NCI-H1105 treated with DMSO at 0.1 percent for 48 hours (cell line): ENCODE measurements at regions not wholly inside any gene's neighbourhood (a gene's known extent, or its start where the extent isn't known, plus 50 kb on each side); places are given as distances from the start of the nearest gene placed in this dataset.

ENCODE experiments used
- DNase-seq: peaks from one replicate; lab custom pipeline; 2025; lab: John Stamatoyannopoulos, UW

DNA sequence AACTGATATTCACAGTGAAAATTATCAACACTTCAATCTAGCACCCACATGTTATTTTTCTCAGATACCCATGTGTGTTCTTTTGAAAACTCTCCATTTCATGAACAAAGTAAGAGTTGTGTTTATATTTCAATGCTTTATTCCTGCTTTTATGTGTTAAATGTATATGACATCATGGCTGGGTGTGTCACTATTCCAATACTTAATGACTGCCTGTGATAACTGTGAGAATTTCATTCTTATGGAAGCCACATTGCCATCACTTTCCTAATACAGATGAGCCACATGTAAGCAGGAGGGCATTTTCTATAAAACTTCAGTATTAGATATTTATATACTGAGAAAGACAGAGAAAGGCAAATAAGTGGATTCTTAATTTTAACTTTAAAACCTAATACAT, 100.4 kb upstream of the FIGN start:
- DNase-seq, result no peak

DNA sequence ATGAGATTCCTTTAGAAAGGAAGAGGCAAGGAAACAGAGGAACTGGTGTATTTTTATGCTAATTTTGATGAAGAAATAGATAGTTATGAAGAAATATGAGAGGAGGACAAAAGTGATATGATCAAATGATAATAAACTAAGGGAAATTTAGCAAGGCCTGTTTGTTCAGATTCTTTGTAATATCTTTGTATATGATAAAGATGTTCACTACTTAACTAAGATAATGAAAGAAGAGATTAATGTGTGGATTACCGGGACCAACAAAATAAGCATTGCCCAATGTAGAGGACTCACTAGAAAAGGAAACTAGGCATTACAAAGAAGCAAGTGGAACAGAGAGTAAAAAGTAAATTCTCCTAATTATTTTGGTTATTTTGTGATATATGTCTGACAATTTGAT, 99.0 kb upstream of the FIGN start:
- DNase-seq, result no peak

DNA sequence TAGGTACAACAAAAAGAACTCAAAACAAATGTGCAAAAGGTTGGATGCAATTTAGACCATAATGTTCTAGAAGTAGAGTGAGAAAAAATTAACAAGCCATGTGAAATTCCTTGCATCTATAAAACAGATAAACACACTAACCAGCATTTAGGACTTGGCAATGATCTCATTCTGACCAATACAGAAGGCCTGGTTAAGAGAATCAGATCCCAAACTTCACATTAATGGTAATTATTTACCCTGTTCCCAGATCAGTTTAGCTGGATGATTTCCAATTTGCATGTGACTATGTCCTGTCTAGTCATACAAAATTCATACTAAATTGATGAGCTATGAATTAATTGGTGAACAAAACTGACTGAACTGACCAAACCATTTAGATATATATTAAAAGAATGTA, 98.4 kb upstream of the FIGN start:
- no peak for DNase-seq

DNA sequence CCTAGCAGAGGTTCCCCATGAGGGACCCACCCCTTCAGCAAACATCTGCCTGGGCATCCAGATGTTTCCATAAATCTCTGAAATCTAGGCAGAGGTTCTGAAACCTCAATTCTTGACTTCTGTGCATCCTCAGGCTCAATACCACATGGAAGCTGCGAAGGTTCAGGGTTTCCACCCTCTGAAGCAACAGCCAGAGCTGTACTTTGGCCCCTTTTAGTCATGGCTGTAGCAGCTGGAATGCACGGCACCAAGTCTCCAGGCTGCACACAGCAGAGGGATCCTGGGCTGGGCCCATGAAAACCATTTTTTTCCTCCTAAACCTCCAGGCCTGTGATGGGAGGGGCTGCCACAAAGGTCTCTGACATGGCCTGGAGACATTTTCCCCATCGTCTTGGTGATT, 93.0 kb upstream of the FIGN start:
- DNase-seq, result no peak

DNA sequence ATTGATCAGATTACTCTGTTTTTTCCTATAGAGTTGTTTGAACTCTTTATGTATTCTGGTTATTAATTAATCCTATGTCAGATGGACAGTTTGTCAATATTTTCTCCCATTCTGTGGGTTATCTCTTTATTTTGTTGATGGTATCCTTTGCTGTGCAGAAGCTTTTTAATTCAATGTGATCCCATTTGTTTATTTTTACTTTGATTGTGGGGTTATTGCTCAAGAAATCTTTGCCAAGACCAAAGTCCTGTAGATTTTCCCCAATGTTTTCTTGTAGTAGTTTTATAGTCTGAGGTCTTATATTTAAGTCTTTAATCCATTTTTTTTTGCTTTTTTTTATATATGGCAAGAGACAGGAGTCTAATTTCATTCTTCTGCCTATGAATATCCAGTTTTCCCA, 86.2 kb upstream of the FIGN start:
- DNase-seq, result no peak

DNA sequence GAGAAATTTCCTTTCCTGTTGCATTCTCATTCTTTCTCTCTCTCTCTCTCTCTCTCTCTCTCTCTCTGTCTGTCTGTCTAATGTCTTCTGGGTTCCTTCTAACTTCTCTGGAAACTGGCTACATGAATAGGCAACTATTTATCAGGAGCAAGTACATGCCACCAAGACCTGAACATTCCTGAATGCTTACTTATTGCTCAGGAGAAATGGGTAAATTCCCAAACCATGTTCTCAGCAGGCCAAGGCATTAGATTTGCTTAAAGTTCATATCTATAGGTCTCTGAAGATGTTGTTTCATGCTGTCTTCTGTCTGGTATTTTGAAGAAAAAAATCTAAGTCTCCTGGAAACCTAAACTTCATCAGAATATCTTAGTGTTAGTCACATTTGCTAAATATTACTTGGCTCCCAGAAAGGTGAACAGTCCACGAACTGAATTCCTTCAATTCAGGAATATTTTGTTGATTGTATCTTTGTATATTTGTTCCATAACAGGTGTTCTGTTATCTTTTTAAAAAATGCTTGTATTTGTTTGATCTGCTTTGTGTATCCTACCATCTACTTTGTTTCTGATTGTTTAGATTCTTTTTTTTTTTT, 77.2 kb upstream of the FIGN start:
- no peak for DNase-seq

DNA sequence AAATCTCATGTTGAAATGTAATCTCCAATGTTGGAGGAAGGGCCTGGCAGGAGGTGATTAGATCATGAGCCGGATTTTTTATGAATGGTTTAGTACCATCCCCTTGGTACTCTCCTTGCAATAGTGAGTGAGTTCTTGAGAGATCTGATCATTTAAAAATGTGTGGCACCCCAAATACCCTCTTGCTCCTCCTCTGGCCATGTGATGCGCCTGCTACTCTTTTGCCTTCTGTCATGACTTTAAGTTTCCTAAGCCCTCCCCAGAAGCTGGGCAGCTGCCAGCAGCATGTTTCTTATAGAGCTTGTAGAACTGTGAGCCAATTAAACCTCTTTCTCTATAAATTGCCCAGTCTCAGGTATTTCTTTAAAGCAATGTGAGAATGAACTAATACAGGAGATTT, 72.6 kb upstream of the FIGN start:
- DNase-seq, result no peak

DNA sequence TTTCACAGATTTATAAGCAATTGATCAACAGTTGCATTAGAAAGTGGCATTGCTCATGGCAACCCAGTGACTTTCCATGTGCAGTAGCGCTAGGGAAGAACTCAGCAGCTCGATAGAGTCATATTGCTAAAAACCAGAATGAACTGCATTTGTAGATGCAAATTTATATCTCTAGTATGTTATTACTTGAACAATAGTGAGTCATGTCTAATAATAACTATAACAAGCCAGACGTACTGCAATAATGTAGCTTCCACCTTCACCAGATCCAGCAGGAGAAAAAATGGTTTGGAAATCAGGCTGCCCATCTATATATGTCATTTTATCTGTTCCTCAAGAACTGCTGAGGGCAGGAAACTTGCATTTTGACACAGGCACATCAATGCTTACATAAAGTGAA, 66.5 kb upstream of the FIGN start:
- DNase-seq, result no peak

DNA sequence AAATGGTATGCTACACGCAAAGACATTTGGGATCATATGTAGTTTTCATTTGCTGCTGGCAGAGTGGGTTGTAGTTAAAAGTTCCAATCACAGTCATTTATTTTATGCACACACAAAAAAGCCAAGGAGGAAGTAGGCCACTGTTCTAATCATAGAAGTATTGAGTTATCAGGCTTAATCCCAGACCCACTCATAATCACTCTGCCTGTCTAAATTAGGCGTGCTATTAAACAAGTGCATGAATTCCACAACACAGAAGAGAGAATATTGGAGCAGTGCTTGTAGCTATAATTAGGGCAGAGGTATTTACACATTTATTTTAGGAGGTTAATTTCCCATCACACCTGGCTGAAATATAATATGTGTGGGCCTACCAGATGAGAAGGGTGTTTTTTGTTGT, 65.7 kb upstream of the FIGN start:
- no peak for DNase-seq

DNA sequence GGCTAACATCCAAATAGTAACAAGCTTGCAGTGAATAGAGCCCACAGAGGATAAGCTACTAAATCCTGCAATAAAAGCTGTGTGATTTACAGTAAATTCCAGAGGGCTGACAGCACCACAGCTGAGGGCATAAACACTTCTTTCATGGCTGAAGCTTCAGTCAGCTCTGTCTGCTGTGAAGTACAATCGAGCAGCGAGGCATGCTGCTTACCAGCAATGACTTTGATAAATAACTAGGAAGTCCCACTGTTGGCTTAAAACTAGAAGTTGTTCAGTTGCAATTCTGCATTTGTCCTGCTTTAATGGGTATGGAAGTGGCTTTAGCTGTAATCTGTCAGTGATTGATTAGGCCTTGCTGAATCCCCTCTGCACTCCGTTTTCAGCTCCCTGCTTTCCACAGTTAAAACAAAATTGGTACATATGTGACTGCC, 65.2 kb upstream of the FIGN start:
- DNase-seq, result no peak

DNA sequence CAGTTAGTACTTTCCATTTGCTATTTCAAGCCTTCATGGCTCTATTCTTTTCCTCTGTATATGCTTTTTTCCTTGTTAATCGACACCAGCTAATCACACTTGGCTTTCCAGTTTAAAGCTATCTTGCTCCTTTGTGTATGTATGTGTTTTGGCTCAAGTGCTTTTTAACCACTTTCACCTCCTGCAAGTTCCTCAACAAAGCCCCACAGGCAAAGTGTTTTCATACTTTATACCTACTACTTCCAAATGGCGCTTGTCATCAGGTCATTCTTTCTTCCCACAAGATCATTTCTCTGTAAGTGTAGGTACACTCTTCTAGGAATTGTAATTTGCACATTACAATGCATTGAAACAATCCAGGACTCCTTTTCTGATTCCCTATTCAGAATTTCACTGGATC, 64.0 kb upstream of the FIGN start:
- DNase-seq, result no peak

DNA sequence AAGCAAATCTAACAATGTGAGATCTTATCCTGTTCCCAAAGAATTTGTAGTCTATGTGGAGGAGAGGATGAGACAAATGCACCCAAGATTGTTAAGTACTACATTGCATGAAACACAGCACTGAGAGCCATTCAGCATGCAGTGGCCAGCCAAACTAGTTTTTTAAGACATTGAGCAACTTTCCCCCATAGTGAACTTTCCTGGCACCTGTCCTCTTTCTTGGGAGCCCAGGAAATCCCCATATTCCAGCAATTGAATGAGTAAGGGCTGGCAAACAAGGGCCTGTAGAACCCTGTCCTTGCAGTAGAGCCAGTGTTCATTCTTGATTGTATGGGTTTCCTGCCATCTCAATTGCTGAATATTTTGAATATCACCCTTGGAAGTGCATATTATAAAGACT, 58.8 kb upstream of the FIGN start:
- DNase-seq, result no peak
